A673 (cell line): ENCODE measurements at regions not wholly inside any gene's neighbourhood (a gene's known extent, or its start where the extent isn't known, plus 50 kb on each side); places are given as distances from the start of the nearest gene placed in this dataset.

Experiments
- CTCF ChIP-seq: fragments of 300-800, 200-600 bp; sonication (generic); conservative IDR thresholded peaks from 2 replicates; pipeline ENCODE4 v1.5.1; 2017; ENCODE audit warnings: low read depth, mild to moderate bottlenecking, antibody characterized with exemption, low read length, moderate library complexity, mixed read lengths
- EZH2 ChIP-seq: fragments of 200-600 bp; sonication (generic); IDR thresholded peaks from 2 replicates; pipeline ENCODE4 v1.6.1; 2017; ENCODE audit warnings: borderline replicate concordance, low read depth, mild to moderate bottlenecking, mixed read lengths, antibody characterized with exemption, low read length; ENCODE audit not compliant: poor library complexity, severe bottlenecking

DNA sequence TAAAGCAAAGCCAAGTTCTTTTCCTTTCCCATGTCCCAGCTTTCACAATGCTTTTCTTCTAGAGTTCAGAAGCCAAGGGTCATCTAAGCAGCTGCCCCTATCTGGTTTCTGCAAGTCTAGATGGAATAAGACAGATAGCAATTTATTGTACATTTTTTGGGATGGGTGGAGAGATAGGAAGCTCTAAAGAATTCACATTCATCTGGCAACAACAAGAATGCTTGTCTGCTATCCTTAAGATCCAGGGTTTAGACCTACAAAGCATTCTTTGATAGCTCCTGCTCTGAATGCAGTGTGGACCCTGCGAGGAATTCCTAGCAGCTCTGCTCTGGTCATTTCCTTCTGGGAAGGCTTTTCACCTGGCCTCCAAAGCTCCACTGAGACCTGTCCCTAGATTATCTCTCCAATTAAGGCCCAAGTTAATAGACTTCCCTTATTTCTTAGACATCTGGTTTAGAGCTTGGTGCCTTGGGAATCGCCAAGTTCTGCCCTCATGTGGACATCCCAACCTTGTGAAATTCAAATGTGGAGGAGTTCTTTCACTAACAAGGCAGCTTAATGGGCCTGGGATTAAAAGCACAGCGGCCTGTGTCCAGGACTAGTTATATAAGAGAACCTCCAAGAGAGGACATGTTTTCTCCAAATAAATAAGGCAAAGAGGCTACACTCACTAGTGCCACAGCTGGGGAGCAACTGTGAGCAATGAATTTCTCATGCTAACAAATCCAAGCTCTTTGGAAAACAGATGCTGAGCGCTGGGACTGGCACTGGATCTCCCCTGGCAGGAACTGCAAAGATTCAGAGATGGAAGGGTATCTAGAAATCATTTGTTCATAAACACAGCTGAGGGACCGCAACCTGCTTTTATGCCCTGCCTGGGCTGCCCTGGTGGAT is 384.5 kb upstream of the DDHD1 start:
- no peak for TF ChIP-seq CTCF
- TF ChIP-seq EZH2 = no peak
